Activated CD4-positive, alpha-beta memory T cell treated with anti-CD3 and anti-CD28 coated beads for 36 hours (primary cell): ENCODE measurements at regions not wholly inside any gene's neighbourhood (a gene's known extent, or its start where the extent isn't known, plus 50 kb on each side); places are given as distances from the start of the nearest gene placed in this dataset.

Experiments used
- CTCF ChIA-PET: fragments of 350-600 bp; sonication (Branson Sonifier 250); formaldehyde crosslinking; loops from one replicate; lab custom pipeline; 2021; ENCODE audit warnings: antibody characterized with exemption, inconsistent platforms; lab: Charles Lee
- POLR2A ChIA-PET: fragments of 350-600 bp; sonication (Branson Sonifier 250); formaldehyde crosslinking; loops from one replicate; lab custom pipeline; 2021; ENCODE audit warnings: antibody characterized with exemption; lab: Charles Lee
- DNase-seq: peaks from one replicate; pipeline ENCODE4 v3.0.0-alpha.2; 2020
- H3K27ac Mint-ChIP-seq: one replicate; pipeline ENCODE4 v1.8.0; 2021; ENCODE audit warnings: mixed read lengths
- H3K27me3 Mint-ChIP-seq: one replicate; pipeline ENCODE4 v1.8.0; 2021; ENCODE audit warnings: mixed read lengths
- H3K36me3 Mint-ChIP-seq: one replicate; pipeline ENCODE4 v1.8.0; 2021; ENCODE audit warnings: mixed read lengths
- H3K4me1 Mint-ChIP-seq: one replicate; pipeline ENCODE4 v1.8.0; 2021; ENCODE audit warnings: low read depth, mixed read lengths
- H3K4me3 Mint-ChIP-seq: one replicate; pipeline ENCODE4 v1.8.0; 2021; ENCODE audit warnings: mild to moderate bottlenecking, mixed read lengths
- H3K9me3 Mint-ChIP-seq: one replicate; pipeline ENCODE4 v1.8.0; 2021; ENCODE audit warnings: mixed read lengths
- intact Hi-C: fragments of 100-400 bp; cut with micrococcal nuclease; formaldehyde crosslinking; loops from one replicate; pipeline ENCODE4 v1.15.1; 2023

DNA sequence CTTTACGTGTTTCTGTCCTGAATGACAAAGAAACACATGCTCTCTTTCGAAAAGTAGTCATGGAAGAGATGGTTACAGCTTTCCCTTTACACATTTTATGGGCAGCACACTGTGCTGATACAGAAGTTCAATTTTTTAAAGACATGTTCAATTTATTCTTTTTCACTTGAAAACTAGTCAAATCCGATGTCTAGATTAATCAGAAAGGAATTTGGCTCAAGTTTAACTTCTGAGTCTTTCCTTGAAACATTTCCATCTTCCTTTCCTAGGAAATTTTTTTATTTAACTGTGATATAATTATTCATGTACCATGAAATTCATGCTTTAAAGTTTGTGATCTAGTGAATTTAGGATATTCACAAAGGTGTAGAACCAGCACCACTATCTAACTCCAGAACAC is 360.1 kb downstream of the TNS3 start:
- CTCF ChIA-PET, result no interaction called here
- Mint-ChIP-seq H3K4me3 (no peak overlapping the region), H3K9me3 (peaks cover 2% of the 10 kb centered on the region), H3K27me3 (peaks cover 2% of the 10 kb centered on the region), H3K27ac (no peak overlapping the region), H3K36me3 (no peaks in the 10 kb centered on the region), H3K4me1 (no peaks in the 10 kb centered on the region)
- DNase-seq, result no peak
- POLR2A ChIA-PET, result no interaction called here
- intact Hi-C loops, result no loop called here

DNA sequence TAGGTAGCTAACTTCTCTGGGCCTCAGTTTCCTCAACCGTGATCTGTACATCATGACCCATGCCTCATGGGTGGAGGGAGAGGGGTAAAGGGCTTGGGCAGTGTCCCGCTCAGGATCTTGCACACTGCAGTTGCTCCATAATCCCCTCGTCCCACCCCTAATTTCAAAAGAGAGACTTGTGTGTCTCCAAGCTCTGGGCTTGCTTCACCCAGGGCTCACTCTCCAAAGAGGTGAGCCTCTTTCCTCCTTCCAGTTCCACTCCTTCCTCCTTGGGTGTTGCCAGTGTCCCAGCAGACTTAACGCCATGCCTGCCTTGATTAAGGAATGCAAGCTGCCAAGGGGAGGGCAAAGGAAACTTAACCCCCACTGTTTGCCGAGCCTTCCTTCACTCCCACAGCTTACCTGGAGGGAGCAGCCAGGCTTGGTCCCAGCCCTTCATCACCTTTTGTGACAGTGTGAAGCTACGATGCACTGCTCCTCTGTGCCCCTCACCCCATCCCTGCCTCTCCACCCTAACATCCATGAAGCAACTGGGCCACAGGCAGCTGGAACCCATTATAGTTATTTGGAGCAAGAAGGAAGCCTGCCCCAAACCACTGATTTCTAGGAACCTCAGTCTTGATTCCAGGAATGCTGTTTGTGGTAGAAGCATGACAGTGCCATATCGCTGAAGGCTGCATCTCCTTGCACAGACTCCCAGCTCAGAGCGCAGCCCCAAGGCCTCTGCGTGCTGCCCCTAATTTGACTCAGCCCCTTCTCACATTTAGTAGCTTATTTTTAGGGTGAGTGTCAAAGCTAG is 363.3 kb downstream of the TNS3 start:
- H3K27me3 Mint-ChIP-seq, result peaks cover 2% of the 10 kb centered on the region
- no peak overlapping the region for H3K27ac Mint-ChIP-seq
- no peaks in the 10 kb centered on the region for H3K9me3 Mint-ChIP-seq
- H3K4me1 Mint-ChIP-seq, result no peaks in the 10 kb centered on the region
- ChIA-PET POLR2A (no interaction called here), CTCF (no interaction called here)
- no peaks in the 10 kb centered on the region for H3K36me3 Mint-ChIP-seq
- no peak overlapping the region for H3K4me3 Mint-ChIP-seq
- intact Hi-C loops, result no loop called here
- DNase-seq, result no peak

DNA sequence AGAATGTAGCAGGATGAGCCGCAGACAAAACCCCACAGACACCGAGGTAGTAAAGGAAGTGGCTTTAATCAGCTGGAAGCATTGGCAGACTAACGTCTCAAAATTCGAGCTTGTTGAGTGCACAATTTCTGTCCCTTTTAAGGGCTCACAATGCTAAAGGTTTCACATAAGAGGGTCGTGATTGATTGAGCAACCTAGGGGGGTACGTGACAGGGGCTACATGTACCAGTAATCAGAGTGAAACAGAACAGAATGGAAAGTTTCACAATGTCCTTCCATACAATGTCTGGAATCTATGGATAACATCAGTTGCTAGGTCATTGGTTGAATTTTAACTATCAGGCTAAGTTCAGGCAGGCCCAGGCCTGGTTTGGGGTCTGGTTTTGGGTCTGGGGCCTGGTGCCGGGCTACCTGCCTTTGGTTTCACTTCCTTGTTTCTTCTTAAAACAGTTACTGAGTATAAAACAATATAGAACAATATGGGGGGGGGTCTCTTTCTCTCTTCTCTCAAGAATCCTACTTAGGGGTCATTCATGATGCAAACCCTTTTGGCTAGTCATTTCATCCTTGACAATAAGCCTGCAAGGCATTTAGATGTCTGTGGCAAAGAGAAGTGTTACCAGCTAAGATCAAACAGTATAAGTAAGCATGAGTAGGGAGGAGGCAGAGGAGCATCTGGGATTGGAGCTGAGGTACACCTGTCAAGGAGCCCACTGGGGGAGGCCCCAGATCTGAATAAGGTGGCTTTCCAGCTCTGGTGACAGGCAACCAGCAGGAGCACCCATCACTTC is 364.1 kb downstream of the TNS3 start:
- DNase-seq, result no peak
- POLR2A ChIA-PET, result no interaction called here
- no peaks in the 10 kb centered on the region for H3K4me1 Mint-ChIP-seq
- H3K4me3 Mint-ChIP-seq, result no peak overlapping the region
- intact Hi-C loops, result no loop called here
- no peaks in the 10 kb centered on the region for H3K36me3 Mint-ChIP-seq
- H3K9me3 Mint-ChIP-seq, result no peaks in the 10 kb centered on the region
- no peak overlapping the region for H3K27ac Mint-ChIP-seq
- no peaks in the 10 kb centered on the region for H3K27me3 Mint-ChIP-seq
- CTCF ChIA-PET, result no interaction called here

DNA sequence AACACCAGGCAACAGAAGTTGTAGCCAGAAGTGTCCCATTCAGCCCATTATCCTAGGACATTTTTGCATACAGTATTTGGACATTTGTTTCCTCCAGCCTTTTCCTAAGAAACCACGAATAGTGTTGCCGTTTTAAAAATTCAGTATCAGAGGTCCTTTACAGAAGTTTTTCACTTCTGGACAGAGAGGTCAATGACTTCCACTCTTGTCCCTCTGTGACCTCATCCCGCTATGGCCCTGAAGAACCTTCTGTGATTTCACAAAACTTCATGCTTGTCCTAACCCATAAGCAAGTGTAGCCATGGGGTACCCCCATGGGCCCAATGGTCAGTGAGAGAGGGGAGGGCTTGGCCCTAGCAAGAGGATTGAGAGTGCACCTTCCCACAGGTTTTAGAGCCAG is 364.8 kb downstream of the TNS3 start:
- ChIA-PET POLR2A (no interaction called here), CTCF (no interaction called here)
- intact Hi-C loops, result no loop called here
- Mint-ChIP-seq H3K27me3 (no peaks in the 10 kb centered on the region), H3K36me3 (no peaks in the 10 kb centered on the region), H3K4me1 (no peaks in the 10 kb centered on the region), H3K27ac (no peak overlapping the region), H3K9me3 (no peaks in the 10 kb centered on the region), H3K4me3 (no peak overlapping the region)
- no peak for DNase-seq

DNA sequence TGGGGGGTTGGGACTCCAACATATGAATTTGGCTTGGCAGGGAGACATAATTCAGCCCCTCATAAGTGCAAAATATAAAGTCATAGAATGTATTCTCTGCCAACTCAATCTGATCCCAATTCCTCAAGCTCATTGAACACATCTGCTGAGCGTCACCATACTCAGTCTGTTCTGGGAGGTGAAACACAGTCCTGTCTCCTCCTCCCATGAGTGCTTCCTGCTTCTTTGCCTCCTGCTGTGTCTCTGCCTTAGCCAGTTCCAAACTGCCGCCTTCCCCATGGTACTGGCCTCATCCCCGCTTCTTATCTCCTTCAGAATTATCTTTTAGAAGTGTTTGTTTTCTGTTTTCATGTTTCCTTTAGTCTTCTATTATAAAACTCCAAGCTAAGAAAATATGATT is 365.5 kb downstream of the TNS3 start:
- Mint-ChIP-seq H3K4me3 (no peak overlapping the region), H3K4me1 (no peaks in the 10 kb centered on the region), H3K27me3 (no peaks in the 10 kb centered on the region), H3K9me3 (no peaks in the 10 kb centered on the region), H3K27ac (no peak overlapping the region), H3K36me3 (no peaks in the 10 kb centered on the region)
- DNase-seq, result no peak
- ChIA-PET POLR2A (no interaction called here), CTCF (no interaction called here)
- intact Hi-C loops, result no loop called here

DNA sequence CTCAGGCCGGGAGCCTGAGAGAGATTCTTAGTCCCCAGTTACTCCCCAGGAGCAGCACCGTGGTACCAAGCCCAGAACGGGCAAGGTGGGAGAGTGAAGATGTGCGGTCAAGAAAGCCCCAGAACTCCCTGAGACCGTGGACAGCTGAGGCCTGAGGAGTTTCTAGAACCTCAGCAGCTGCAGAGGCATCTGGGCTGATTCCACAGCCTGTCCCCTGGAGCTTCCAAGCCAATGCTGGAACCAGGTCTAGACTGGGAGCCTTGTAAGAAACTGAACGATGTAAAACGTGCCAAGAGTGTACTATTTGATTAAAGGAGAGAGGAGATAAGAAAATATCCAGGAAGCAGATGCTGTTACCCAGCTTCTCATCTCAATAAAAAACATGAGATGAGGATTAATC is 366.3 kb downstream of the TNS3 start:
- Mint-ChIP-seq H3K4me1 (no peaks in the 10 kb centered on the region), H3K4me3 (no peak overlapping the region), H3K36me3 (no peaks in the 10 kb centered on the region), H3K27me3 (no peaks in the 10 kb centered on the region), H3K27ac (no peak overlapping the region), H3K9me3 (no peaks in the 10 kb centered on the region)
- ChIA-PET CTCF (no interaction called here), POLR2A (no interaction called here)
- no peak for DNase-seq
- intact Hi-C loops, result no loop called here

DNA sequence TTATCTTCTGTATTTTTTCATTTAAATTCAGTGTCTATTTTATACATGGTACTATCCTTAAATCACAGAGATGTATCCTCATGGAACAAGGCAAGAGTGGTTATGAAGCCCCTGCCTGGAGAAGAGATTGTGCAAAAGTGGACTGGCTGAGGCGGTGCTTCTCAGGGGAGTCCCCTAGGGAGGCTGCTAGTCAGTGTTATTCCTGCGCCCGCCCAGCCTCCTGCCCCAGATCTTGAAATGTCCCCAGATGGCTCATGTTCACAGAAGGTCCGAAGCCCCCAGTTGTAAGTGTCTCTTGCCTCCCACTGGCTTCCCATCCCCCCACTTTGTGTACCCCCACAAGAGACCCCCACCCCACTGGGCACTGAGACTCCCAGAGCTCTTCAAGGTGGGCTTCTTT is 366.9 kb downstream of the TNS3 start:
- H3K4me1 Mint-ChIP-seq, result no peaks in the 10 kb centered on the region
- CTCF ChIA-PET, result no interaction called here
- POLR2A ChIA-PET, result no interaction called here
- no peak overlapping the region for H3K27ac Mint-ChIP-seq
- H3K9me3 Mint-ChIP-seq, result no peaks in the 10 kb centered on the region
- no peaks in the 10 kb centered on the region for H3K36me3 Mint-ChIP-seq
- H3K27me3 Mint-ChIP-seq, result no peaks in the 10 kb centered on the region
- no peak for DNase-seq
- intact Hi-C loops, result no loop called here
- no peak overlapping the region for H3K4me3 Mint-ChIP-seq

DNA sequence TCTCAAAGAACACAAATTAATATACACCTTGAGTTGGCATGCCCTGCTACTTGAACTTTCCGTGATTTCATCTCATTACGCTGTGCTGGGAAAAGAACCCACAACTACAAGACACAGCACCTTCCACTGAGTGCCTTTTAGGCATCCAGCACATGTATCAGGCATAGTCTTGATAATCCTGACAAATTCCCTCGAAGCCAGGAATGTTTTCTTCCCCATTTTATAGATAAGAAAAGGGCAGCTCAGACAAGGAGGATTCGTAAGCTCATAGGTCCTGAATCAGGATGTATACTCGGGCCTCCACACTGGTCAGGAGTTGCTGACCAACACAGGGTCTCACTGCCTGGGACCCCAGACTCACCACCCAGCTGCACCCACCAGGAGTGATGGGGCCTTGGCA is 368.6 kb downstream of the TNS3 start:
- Mint-ChIP-seq H3K27ac (no peak overlapping the region), H3K36me3 (no peaks in the 10 kb centered on the region), H3K4me1 (no peaks in the 10 kb centered on the region), H3K4me3 (no peak overlapping the region), H3K27me3 (no peaks in the 10 kb centered on the region), H3K9me3 (no peaks in the 10 kb centered on the region)
- no peak for DNase-seq
- intact Hi-C loops, result no loop called here
- ChIA-PET CTCF (no interaction called here), POLR2A (no interaction called here)

DNA sequence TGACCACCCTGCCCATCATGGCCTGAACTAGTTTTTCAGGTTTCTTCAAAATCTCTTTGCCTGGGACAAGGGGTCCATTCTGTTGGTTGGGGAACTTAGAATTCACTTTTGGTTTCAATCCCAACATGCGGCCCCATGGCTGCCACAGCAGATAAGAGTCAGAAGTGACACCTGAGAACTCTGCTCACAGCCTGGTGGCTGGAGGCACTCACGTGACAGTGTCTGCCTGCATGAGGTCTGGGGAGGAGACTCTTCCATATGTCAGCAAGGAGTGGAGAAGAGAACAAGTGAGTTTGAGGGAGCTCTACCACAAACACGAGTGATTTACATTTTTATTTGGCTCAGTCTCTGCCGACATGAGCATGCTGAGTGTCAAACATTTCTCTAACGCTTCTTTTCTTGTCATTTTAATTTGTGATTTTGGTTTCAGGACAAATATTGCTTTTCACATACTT is 370.4 kb downstream of the TNS3 start:
- Mint-ChIP-seq H3K4me3 (no peak overlapping the region), H3K36me3 (no peaks in the 10 kb centered on the region), H3K4me1 (no peaks in the 10 kb centered on the region), H3K27ac (no peak overlapping the region), H3K9me3 (no peaks in the 10 kb centered on the region), H3K27me3 (no peaks in the 10 kb centered on the region)
- intact Hi-C loops, result no loop called here
- no peak for DNase-seq
- ChIA-PET CTCF (no interaction called here), POLR2A (no interaction called here)

DNA sequence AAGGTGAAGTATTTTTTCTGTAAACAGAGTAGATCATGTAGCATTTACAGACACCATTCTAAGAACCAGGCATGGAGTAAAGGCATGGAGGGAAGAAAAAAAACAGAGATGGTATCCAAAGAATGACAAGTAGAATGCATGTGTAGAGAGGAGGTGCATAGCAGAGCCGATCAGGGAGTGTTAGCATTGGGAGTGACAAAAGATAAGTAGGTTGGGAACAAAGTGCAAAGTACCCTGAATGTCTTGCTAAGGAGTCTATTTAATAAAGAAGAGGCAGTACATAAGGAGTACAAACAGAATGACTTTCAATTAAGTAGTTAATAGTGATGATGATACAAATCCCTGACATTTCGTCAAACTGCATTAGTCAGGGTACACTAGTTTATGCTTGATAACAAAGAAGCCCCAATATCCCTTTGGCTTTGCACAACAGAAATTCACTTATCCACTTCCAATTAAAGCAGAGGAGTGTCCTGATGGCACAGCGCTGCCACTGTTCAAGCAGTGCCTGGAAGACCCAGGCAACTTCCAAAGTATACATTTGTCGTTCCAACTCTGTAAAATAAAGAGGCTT is 371.5 kb downstream of the TNS3 start:
- intact Hi-C loops, result no loop called here
- POLR2A ChIA-PET, result no interaction called here
- H3K27me3 Mint-ChIP-seq, result no peaks in the 10 kb centered on the region
- H3K4me3 Mint-ChIP-seq, result no peak overlapping the region
- DNase-seq, result no peak
- H3K36me3 Mint-ChIP-seq, result no peaks in the 10 kb centered on the region
- CTCF ChIA-PET, result no interaction called here
- no peaks in the 10 kb centered on the region for H3K4me1 Mint-ChIP-seq
- no peaks in the 10 kb centered on the region for H3K9me3 Mint-ChIP-seq
- no peak overlapping the region for H3K27ac Mint-ChIP-seq

DNA sequence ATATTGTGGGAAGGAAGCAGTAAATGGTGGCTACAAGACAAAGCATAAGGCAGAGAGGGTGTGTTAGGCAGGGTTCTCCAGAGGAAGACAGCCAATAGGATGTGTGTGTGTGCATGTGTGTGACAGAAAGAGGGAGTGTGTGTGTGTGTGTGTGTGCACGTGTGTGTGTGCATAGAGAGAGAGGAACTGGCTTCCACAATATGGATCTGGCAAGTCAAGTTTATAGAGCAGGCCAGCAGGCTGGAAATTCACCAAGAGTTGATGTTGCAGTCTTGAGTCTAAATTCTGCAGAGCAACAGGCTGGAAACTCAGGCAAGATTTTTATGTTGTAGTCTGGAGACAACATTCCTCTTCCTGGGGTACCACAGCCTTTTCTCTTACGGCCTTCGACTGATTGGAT is 374.0 kb downstream of the TNS3 start:
- ChIA-PET POLR2A (no interaction called here), CTCF (no interaction called here)
- intact Hi-C loops, result no loop called here
- no peaks in the 10 kb centered on the region for H3K9me3 Mint-ChIP-seq
- no peaks in the 10 kb centered on the region for H3K36me3 Mint-ChIP-seq
- H3K4me1 Mint-ChIP-seq, result no peaks in the 10 kb centered on the region
- DNase-seq, result no peak
- no peaks in the 10 kb centered on the region for H3K27me3 Mint-ChIP-seq
- H3K27ac Mint-ChIP-seq, result no peak overlapping the region
- H3K4me3 Mint-ChIP-seq, result no peak overlapping the region

DNA sequence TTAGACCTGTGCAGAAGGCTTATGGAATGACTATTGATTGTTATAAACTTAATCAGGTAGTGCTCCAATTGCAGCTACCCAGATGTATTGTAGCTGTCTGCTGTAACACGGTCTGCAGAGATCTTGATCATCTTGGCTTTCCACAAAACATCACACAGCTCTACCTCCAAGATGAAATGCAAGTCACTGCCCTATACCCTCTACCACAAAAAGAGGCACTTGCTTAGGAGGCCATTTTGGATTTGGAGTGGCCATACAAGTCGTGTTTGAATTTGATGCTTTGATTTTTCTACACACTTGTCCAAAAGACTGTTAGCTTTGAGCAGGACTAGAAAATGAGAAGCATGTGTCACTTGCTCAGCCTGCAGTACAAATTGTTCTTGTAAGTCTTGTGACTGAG is 377.2 kb downstream of the TNS3 start:
- H3K36me3 Mint-ChIP-seq, result no peaks in the 10 kb centered on the region
- no peak overlapping the region for H3K4me3 Mint-ChIP-seq
- CTCF ChIA-PET, result no interaction called here
- intact Hi-C loops, result no loop called here
- DNase-seq, result no peak
- H3K27me3 Mint-ChIP-seq, result no peaks in the 10 kb centered on the region
- no peaks in the 10 kb centered on the region for H3K4me1 Mint-ChIP-seq
- no peak overlapping the region for H3K27ac Mint-ChIP-seq
- H3K9me3 Mint-ChIP-seq, result no peaks in the 10 kb centered on the region
- POLR2A ChIA-PET, result no interaction called here
